ENCODE measurements at regions not wholly inside any gene's neighbourhood (a gene's known extent, or its start where the extent isn't known, plus 50 kb on each side); places are given as distances from the start of the nearest gene placed in this dataset.

DNA sequence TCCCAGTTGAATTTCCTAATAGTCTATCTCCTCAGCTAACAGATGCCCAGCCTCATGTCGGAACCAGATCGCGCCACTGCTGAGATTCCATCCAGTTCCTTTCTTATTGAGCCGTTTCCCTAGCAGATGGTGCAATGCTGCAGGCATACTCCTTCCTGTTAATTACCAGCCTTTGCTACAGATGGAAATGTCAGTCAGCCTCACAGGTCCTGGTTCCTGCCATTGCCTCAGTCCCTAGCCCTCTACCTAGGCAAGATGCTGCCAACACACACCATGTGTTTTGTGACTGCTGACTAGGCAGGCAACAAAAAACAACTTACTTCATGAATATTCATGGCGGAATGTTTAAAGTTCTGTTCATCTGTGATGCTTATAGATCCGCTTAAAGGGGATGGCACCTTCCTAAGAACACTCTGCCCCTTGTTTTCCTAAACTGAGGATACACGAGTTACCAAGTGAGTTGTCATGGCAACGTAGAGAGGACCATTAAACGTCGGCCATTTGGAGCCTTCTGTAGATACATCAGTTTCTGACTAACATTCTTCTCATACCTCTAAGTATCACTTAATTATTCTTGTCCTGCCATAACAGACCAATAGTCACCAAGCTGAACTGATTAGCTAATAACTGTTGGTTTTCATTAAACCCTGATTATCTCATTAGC is 749.5 kb downstream of the RNF144A start:
- no peaks in the 10 kb centered on the region for H3K79me2 ChIP-seq (ENCODE audit: low read length)
- DNase-seq = no peak
- no peaks in the 10 kb centered on the region for H3K9me3 ChIP-seq (replicated peaks; ENCODE audit: insufficient read depth, low read length)
- H3K36me3 ChIP-seq (replicated peaks; ENCODE audit: insufficient read depth, low read length) = no peaks in the 10 kb centered on the region
- H3F3A ChIP-seq (ENCODE audit: insufficient read depth, low read length) = peaks cover 20% of the 10 kb centered on the region
- no peaks in the 10 kb centered on the region for H3K9me2 ChIP-seq (replicated peaks; ENCODE audit: insufficient read depth, low read length)
- H4K20me1 ChIP-seq (ENCODE audit: insufficient read depth, low read length) = no peaks in the 10 kb centered on the region
- H3K9ac ChIP-seq (ENCODE audit: low read length) = peak overlapping the region; percentile 32; the same call in 1 of the 2 replicates
- H3K27ac ChIP-seq (ENCODE audit: low read length) = peak overlapping the region; percentile 75; the same call in 1 of the 2 replicates
- H3K4me2 ChIP-seq (ENCODE audit: low read depth, low read length) = peak overlapping the region; percentile 69
- peaks cover 22% of the 10 kb centered on the region for H3K4me1 ChIP-seq (ENCODE audit: low read length)
- H2AFZ ChIP-seq (ENCODE audit: low read length) = 0 out of 2 replicates have a peak overlapping the region, but pooled peaks have one; percentile 5
- H3K27me3 ChIP-seq (replicated peaks; ENCODE audit: insufficient read depth, low read length) = no peaks in the 10 kb centered on the region
- no peak overlapping the region for H3K4me3 ChIP-seq (ENCODE audit: low read length)
- TF ChIP-seq EZH2phosphoT487 (IDR thresholded peaks at IDR 0.05; ENCODE audit: low read length) (no peak), CTCF (IDR thresholded peaks at IDR 0.05; ENCODE audit: low read length) (no peak), EZH2 (optimal IDR thresholded peaks at IDR 0.05; ENCODE audit: low read depth, low read length) (no peak)

DNA sequence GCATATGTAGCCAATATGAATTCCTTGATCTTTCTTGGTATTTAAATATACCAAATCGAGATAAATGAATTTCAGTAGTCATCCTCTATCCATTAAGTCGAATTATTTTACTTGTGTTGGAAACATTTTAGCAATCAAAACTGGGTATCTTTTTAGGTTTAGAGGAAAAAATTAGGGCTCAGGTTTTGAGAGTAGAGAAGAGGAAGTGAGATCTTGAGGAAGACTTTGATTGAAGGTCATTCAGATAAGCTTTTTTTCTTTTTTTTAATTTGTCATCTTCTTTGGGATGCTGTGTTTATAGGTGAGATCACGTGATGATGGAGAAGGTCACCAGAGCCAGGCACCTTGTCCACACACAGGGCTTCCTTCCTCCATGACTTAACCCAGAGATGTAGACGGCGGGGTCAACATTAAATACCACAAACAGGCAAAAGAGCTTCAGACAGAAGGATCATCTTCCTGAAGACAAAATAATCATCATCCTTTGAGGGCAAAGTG is 750.1 kb downstream of the RNF144A start:
- no peaks in the 10 kb centered on the region for H3K27me3 ChIP-seq (replicated peaks; ENCODE audit: insufficient read depth, low read length)
- no peaks in the 10 kb centered on the region for H3K36me3 ChIP-seq (replicated peaks; ENCODE audit: insufficient read depth, low read length)
- no peaks in the 10 kb centered on the region for H4K20me1 ChIP-seq (ENCODE audit: insufficient read depth, low read length)
- H3K4me2 ChIP-seq (ENCODE audit: low read depth, low read length) = no peak overlapping the region
- TF ChIP-seq CTCF (IDR thresholded peaks at IDR 0.05; ENCODE audit: low read length) (no peak), EZH2phosphoT487 (IDR thresholded peaks at IDR 0.05; ENCODE audit: low read length) (no peak)
- peaks cover 20% of the 10 kb centered on the region for H3F3A ChIP-seq (ENCODE audit: insufficient read depth, low read length)
- no peaks in the 10 kb centered on the region for H3K79me2 ChIP-seq (ENCODE audit: low read length)
- H3K4me3 ChIP-seq (ENCODE audit: low read length) = no peak overlapping the region
- H3K9me2 ChIP-seq (replicated peaks; ENCODE audit: insufficient read depth, low read length) = no peaks in the 10 kb centered on the region
- H3K4me1 ChIP-seq (ENCODE audit: low read length) = peaks cover 22% of the 10 kb centered on the region
- H2AFZ ChIP-seq (ENCODE audit: low read length) = no peak overlapping the region
- DNase-seq = no peak
- no peaks in the 10 kb centered on the region for H3K9me3 ChIP-seq (replicated peaks; ENCODE audit: insufficient read depth, low read length)
- H3K27ac ChIP-seq (ENCODE audit: low read length) = no peak overlapping the region
- H3K9ac ChIP-seq (ENCODE audit: low read length) = no peak overlapping the region

GRCh38 chr2:7670905-7671641 is 753.9 kb downstream of the RNF144A start:
- no peak for DNase-seq
- TF ChIP-seq EZH2 (optimal IDR thresholded peaks at IDR 0.05; ENCODE audit: low read depth, low read length) (no peak), CTCF (IDR thresholded peaks at IDR 0.05; ENCODE audit: low read length) (no peak), EZH2phosphoT487 (IDR thresholded peaks at IDR 0.05; ENCODE audit: low read length) (no peak)
- Histone ChIP-seq H2AFZ (ENCODE audit: low read length) (no peak overlapping the region), H3K27ac (ENCODE audit: low read length) (no peak overlapping the region), H3F3A (ENCODE audit: insufficient read depth, low read length) (peaks cover 9% of the 10 kb centered on the region), H4K20me1 (ENCODE audit: insufficient read depth, low read length) (no peaks in the 10 kb centered on the region), H3K9me3 (replicated peaks; ENCODE audit: insufficient read depth, low read length) (no peaks in the 10 kb centered on the region), H3K4me2 (ENCODE audit: low read depth, low read length) (no peak overlapping the region), H3K9ac (ENCODE audit: low read length) (no peak overlapping the region), H3K9me2 (replicated peaks; ENCODE audit: insufficient read depth, low read length) (no peaks in the 10 kb centered on the region), H3K36me3 (replicated peaks; ENCODE audit: insufficient read depth, low read length) (no peaks in the 10 kb centered on the region), H3K27me3 (replicated peaks; ENCODE audit: insufficient read depth, low read length) (no peaks in the 10 kb centered on the region), H3K79me2 (ENCODE audit: low read length) (no peaks in the 10 kb centered on the region), H3K4me1 (ENCODE audit: low read length) (peaks cover 14% of the 10 kb centered on the region), H3K4me3 (ENCODE audit: low read length) (no peak overlapping the region)
